Epithelial cell of prostate (primary cell): ENCODE measurements at regions not wholly inside any gene's neighbourhood (a gene's known extent, or its start where the extent isn't known, plus 50 kb on each side); places are given as distances from the start of the nearest gene placed in this dataset.
"Not testable (repeated sequence)": the region's sequence is repeated elsewhere in the genome, so short reads cannot be mapped to it uniquely, and the experiment has no call there.

ENCODE experiments used
- DNase-seq: peaks from one replicate; pipeline ENCODE4 v3.0.0-alpha.2; 2011; ENCODE audit warnings: low read depth, low spot score
- H3K27ac ChIP-seq: fragments of 450-650 bp; 2 replicates; pipeline ENCODE4 v1.5.1; 2017; ENCODE audit warnings: mild to moderate bottlenecking

GRCh38 chr4:123597586-123597985 is 201.0 kb downstream of the SPRY1 start:
- H3K27ac ChIP-seq = peak overlapping the region; percentile 41
- DNase-seq = no peak

DNA sequence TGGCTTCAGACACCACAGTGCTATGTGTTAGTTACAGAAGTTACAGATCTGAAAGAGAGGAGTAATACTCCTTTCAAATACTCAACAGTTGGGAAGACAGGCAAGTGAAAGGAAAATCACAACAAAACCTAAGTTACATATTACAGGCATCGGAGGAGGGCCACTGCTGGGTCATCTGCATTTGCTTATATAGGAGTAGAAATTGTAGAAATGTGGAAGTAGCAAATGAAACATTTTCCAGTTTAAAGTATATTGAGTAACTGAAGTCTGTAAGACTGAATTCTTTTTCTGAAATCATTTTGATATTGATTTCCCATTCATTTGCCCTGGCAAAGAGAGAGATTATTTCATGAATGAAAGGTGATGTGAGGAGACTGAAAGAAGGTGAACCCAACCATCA is 201.7 kb downstream of the SPRY1 start:
- no peak for DNase-seq
- H3K27ac ChIP-seq = peak overlapping the region; percentile 41

DNA sequence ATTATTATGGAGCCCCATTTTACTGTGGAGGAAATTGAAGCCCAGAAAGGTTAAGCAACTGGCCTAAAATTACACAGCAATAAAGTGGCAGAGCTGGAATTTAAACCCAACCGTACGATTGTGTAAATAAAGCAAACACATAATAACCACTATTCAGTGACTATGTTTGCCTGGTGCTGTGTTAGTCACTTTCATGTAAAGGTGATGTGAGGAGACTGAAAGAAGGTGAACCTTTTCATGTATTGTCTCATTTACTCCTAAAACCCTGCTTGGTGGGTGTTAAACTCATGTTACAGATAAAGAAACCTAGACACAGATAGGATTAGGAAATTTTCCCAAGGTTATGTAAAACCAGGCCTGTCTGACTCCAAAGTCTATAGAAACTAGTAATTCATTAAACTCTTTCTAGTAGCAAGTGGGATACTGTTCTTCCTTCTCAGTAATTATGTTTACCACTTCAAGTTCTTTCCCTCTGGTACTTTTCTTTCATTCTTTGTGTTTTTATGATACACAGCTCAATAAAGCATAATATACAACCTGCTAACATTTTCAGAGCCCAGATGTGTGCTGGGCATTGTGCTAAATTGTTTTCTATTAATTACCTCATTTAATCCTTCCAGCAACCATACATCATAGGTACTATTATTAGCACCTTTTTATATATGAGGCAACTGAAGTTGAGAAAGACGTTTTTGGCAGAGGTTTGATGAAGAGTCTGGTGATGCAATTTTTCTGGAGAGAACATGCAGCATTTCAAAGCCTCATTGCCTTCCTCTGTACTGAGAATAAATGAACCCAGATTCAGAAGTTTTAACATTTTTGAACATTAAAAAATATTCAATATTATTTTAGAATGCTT is 202.7 kb downstream of the SPRY1 start:
- no peak for DNase-seq
- H3K27ac ChIP-seq = peak overlapping the region; percentile 36

DNA sequence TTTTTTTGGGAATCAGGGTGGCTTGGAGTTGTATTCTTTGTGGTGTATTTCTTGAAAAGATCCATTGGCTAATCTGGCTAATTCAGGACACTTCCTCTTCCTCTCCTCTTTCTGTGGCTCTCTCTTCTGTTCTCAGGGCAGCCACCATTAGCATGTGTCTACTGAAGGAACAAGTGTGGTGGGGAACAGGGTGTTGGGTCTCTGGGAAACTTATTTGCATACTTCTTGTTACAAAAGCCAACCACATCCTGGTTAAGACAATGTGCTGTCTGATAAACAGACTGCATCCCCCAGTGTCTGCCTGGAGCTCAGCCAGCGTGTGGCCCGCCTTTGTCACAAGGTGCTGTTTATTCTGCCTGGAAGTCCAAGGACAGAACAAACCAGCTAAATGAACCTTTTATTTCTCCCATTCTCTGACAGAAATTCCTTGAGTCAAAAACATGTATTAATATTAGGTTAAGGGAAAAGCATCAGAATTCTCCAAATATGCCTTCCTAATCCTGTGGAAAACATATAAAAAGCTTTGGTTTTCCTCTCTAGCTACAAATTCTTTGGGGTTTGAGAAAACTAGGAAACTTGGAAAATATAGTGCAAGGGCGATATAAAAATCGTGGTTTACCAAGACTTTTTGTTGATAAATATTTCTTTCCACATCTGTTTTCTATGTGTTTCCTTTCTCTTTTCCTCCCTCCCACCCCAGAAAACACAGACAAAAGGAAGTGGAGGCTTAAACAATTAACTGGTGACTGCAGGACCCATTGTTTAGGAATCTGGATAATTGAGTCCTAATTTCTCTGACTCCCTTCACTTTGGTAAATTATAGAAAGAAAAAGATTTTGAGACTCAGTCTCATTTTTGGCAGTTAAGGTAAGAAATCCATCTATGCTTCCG is 203.6 kb downstream of the SPRY1 start:
- no peak for DNase-seq
- H3K27ac ChIP-seq = peak overlapping the region; percentile 36

DNA sequence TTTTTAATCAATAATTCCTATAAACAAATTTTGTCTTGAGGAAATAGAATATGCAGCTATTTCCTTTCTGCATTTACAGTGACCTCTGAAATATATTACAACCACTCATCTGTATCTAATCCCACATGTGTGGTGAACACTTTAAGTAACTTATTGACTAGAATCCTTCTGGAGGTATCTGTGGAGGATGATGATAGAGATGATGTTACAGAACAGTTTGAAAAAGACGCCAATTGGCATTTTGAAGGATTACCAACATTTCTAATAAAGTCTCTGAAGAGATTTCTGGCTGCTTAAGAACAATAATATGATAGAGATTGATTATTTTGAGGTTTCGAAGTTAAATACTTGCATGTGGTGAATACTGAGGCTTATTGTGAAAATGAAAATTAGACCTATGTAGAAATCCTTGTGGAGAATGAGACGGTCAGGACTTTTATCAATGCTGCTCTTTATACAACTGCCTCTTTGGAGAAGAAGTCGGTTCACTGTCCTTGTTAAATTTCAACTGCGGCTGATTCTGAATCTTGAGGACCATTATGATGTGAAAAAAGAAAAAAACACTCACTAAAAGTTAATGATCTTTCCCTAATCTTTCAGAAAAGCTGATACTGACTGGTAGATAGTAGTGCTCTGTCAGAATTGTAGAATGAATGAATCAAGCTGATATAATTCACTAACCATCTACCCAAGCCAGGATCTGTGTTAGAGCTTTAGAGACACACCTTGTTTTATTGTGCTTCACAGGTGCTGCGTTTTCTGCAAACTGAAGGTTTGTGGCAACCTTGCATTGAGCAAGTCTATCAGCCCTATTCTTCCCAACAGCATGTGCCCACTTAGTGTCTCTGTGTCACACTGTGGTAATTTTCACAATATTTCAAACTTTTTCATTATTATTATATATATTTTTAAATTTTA is 204.7 kb downstream of the SPRY1 start:
- no peak for DNase-seq
- no peak overlapping the region for H3K27ac ChIP-seq

DNA sequence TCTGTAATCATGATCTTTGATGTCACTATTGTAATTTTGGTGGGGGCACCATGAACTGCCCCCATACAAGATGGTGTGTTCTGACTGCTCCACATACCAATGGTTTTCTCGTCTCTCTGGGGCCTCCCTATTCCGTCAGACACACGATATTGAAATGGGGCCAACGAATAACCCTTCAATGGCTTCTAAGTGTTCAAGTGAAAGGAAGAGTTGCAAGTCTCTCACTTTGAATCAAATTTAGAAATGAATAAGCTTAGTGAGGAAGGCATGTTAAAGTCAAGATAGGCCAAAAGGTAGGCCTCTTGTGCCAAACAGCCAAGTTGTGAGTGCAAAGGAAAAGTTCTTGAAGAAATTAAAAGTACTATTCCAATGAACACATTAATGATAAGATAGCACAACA is 205.4 kb downstream of the SPRY1 start:
- DNase-seq = no peak
- H3K27ac ChIP-seq = no peak overlapping the region

DNA sequence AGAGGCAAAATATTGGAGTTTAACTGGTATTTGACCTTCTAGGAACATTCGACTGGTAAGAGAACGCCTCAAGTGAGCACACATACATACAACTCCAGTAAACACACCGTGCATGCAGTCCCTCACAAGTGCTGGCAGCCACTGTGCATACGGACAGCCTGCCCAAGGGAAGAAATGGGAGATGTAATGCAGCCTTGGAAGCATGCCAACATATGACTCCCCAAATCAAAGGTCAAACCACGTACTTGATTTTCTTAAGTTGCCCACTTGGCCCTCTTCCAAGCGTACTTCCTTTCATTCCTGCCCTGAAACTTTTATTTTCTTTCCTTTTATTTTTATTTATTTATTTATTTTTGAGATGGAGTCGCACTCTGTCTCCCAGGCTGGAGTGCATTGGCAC is 206.6 kb downstream of the SPRY1 start:
- DNase-seq = no peak

DNA sequence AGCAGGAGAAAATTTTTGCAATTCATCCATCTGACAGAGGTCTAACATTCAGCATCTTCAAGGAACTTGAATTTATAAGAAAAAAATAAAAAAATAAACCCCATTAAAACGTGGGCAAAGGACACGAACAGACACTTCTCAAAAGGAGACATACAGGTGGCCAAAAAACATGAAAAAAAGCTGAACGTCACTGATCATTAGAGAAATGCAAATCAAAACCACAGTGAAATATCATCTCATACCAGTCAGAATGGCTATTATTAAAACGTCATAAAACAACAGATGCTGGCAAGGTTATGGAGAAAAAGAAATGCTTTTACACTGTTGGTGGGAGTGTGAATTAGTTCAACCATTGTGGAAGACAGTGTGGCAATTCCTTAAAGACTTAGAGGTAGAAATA is 209.2 kb downstream of the SPRY1 start:
- not testable (repeated sequence) for DNase-seq, H3K27ac ChIP-seq

More for the DNA sequence above, 206.6 kb downstream of the SPRY1 start:
- H3K27ac ChIP-seq = no peak overlapping the region

DNA sequence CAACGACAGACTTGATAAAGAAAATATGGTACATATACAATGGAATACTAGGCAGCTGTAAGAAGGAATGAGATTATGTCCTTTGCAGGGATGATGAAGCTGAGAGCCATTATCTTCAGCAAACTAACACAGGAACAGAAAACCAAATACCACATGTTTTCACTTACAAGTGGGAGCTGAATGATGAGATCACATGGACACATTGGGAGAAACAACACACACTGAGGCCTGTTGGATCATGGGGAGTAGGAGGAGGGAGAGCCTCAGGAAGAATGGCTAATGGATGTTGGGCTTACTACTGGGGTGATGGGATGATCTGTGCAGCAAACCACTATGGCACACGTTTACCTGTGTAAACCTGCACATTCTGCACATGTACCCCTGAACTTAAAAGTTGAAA is 209.7 kb downstream of the SPRY1 start:
- DNase-seq = no peak

DNA sequence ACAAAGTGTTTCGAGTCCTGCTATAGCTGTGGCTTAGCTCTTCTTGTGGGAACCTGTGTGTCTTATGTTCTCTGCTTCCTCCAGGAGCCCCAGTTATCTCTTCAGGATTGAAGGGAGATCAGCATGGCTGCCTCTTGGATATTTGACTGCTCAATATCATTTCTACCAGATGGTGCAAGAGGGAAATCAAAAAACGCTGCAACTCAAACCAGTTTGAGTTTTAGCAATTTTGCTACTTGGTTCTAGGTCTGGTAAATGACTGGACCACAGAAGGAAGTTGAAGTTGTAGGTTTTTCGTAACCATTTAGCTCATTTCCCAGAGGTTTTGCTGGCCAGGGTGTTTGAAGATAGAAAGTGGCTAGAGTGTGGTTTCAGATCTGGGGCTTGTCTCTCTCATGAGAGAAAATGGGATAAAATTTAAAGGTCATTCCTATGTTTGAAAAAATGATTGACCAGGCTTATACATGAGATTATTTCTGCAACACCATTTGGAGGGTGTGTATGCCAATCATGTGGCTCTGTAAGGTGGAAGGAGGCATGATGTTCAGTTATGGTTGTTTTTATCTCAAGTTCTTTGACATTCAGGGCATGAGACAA is 210.4 kb downstream of the SPRY1 start:
- DNase-seq = no peak
- H3K27ac ChIP-seq = no peak overlapping the region

More for the DNA sequence above, 209.7 kb downstream of the SPRY1 start:
- no peak overlapping the region for H3K27ac ChIP-seq

GRCh38 chr4:123609829-123610228 is 213.2 kb downstream of the SPRY1 start:
- no peak overlapping the region for H3K27ac ChIP-seq
- no peak for DNase-seq

DNA sequence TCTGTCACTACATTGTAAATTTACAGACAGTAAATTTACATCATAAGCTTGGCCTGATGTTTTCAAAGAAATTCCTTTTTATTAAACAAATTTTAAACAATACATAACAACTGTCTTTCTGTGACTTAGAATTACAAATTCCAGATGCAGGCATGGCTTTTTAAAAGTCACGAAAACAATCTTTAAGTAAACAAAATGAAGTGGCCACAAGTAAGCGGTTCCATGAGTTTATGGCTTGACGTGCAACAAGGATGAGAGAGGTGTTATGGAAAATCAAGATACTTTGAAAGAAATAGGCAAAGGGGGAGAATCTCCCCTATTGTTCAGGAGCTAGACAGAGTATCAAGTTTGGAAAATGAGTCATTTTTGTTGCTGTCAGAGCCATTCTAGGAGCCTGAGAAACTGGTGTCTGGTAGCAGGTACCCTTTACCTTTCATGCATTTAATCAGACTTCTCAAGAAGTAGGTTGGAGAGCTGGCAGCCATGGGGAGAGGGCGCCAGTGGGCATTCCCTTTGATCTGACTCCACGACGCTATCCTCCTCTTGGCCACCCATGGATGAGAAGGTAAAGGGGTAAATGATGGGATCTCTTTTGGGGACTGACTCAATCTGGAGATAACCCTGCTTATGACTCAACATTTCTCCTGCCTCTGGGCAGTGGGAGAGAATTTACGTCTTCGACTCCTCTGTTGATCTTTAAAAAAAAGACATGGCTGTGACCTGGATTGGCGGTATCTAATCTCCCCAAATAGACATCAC is 217.2 kb downstream of the SPRY1 start:
- no peak for DNase-seq
- H3K27ac ChIP-seq = no peak overlapping the region

DNA sequence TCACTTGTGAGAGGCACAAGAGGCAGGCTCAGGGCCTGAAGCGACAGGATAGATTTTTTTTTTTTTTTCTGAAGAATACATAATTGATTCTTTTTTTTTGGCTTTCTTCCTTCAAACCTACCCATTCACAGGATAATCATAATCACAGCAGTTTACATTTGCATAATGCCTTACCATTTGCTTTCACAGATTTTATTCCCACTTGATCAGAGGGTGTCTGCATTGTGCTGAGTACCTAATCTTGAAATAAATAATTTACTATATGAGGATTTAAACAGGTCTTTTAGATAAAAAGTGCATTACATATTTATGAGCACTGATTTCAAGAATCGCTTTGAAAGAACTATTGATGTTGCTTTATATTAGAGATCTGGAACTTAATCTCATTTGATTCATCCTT is 219.3 kb downstream of the SPRY1 start:
- DNase-seq = no peak

GRCh38 chr4:123616951-123617461 is 220.4 kb downstream of the SPRY1 start:
- H3K27ac ChIP-seq = no peak overlapping the region
- no peak for DNase-seq

More for the DNA sequence above, 219.3 kb downstream of the SPRY1 start:
- no peak overlapping the region for H3K27ac ChIP-seq

GRCh38 chr4:123617791-123618190 is 221.2 kb downstream of the SPRY1 start:
- DNase-seq = no peak
- H3K27ac ChIP-seq = no peak overlapping the region

GRCh38 chr4:123618606-123619005 is 222.0 kb downstream of the SPRY1 start:
- H3K27ac ChIP-seq = no peak overlapping the region
- no peak for DNase-seq

GRCh38 chr4:123619326-123619725 is 222.7 kb downstream of the SPRY1 start:
- no peak for DNase-seq
- no peak overlapping the region for H3K27ac ChIP-seq

GRCh38 chr4:123619895-123620294 is 223.3 kb downstream of the SPRY1 start:
- no peak overlapping the region for H3K27ac ChIP-seq
- DNase-seq = no peak
